AG04449 (cell line): ENCODE measurements at regions not wholly inside any gene's neighbourhood (a gene's known extent, or its start where the extent isn't known, plus 50 kb on each side); places are given as distances from the start of the nearest gene placed in this dataset.

Source experiments
- CTCF ChIA-PET: fragments of 350-600 bp; formaldehyde crosslinking; extraction: SDS; loops from one replicate; lab custom pipeline; 2021; ENCODE audit warnings: antibody characterized with exemption; lab: Yijun Ruan, JAX
- POLR2A ChIA-PET: fragments of 400-600, 350-600 bp; formaldehyde crosslinking; extraction: SDS; loops from one replicate; lab custom pipeline; 2020; ENCODE audit warnings: antibody characterized with exemption, inconsistent platforms; lab: Yijun Ruan, JAX
- DNase-seq: peaks from one replicate; pipeline ENCODE4 v3.0.0-alpha.2; 2010; ENCODE audit warnings: low read depth, low spot score
- H3K4me3 ChIP-seq: 2 replicates; pipeline ENCODE4 v1.5.1; 2011; ENCODE audit warnings: low read depth, mild to moderate bottlenecking, control low read depth, low read length
- TF ChIP-seq, protein P1 (sequence below): IDR thresholded peaks from one replicate; pipeline ENCODE4 v1.5.1; 2011; ENCODE audit warnings: mild to moderate bottlenecking, moderate library complexity, low read length, control low read depth, inconsistent platforms; ENCODE audit not compliant: insufficient read depth; ENCODE audit errors: missing control alignments

DNA sequence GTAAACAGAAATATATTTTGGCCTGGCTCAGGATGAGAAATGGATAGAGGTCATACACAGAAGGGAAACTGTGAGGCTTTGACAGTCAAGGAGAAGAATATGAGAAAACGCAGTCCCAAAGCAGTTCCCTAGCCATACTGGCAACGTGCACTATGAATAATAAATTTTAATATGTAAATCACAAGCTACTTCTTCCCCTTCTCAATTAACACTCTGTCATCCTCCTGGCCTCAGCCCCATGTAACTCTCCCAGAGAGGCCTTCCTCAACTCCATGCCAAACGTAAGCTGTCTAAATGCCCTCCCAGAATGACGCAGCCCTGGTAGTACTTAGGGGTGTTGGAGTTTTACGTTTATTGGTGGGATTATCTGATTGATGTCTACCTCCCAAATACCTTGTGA is 732.6 kb downstream of the LIG4 start:
- ChIA-PET CTCF (no interaction called here), POLR2A (no interaction called here)
- no peak for DNase-seq
- TF ChIP-seq, protein P1, sequence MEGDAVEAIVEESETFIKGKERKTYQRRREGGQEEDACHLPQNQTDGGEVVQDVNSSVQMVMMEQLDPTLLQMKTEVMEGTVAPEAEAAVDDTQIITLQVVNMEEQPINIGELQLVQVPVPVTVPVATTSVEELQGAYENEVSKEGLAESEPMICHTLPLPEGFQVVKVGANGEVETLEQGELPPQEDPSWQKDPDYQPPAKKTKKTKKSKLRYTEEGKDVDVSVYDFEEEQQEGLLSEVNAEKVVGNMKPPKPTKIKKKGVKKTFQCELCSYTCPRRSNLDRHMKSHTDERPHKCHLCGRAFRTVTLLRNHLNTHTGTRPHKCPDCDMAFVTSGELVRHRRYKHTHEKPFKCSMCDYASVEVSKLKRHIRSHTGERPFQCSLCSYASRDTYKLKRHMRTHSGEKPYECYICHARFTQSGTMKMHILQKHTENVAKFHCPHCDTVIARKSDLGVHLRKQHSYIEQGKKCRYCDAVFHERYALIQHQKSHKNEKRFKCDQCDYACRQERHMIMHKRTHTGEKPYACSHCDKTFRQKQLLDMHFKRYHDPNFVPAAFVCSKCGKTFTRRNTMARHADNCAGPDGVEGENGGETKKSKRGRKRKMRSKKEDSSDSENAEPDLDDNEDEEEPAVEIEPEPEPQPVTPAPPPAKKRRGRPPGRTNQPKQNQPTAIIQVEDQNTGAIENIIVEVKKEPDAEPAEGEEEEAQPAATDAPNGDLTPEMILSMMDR = no peak
- H3K4me3 ChIP-seq = no peak overlapping the region

DNA sequence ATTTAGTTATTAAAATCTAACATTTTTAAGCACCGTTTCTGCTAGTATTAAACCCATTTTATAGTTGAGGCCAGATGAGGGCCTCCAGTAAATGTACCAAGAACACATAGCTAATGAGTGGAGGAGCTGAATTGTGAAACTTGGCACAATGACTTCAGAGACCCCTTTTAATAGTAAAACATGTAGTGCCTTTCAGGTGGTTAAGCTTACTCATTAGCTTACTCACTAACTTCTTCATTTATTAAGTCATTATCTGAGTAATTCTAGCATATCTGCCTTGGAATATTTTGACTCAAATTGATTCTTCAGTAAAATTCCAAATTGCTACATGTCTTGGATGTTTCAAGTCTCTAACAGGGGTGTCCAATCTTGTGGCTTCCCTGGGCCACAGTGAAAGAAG is 735.2 kb downstream of the LIG4 start:
- ChIA-PET POLR2A (no interaction called here), CTCF (no interaction called here)
- H3K4me3 ChIP-seq = no peak overlapping the region
- DNase-seq = no peak
- TF ChIP-seq, protein P1 = no peak

DNA sequence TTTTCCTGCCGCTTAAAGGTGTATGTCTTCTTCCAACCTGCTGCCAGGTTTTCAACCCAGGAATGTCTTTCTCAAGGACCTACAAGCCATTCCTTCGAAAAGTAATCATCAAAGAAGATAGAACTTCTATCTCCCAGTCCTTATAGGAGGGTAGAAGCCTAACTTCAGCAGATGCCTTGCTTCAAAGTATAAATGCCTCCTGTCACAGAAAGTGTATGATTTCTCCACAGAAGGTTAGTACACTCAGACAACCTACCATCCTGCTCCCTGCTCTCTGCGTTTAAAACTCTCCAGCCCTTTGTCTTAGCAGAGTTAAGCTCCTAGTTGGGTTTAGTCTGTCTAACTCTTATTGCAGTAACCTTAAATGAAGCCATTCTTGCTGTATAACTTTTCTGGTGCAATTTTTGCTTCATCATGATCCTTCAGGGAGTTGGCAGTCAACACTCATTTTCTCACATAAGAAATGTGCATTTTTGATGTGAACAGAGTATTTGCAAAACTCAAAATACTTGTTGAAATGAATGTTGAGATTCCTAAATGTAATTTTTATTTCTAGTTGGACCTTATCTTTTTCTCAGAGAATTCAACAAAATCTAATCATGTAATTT is 737.5 kb downstream of the LIG4 start:
- DNase-seq = no peak
- TF ChIP-seq, protein P1 = no peak
- ChIA-PET CTCF (no interaction called here), POLR2A (no interaction called here)
- H3K4me3 ChIP-seq = no peak overlapping the region

DNA sequence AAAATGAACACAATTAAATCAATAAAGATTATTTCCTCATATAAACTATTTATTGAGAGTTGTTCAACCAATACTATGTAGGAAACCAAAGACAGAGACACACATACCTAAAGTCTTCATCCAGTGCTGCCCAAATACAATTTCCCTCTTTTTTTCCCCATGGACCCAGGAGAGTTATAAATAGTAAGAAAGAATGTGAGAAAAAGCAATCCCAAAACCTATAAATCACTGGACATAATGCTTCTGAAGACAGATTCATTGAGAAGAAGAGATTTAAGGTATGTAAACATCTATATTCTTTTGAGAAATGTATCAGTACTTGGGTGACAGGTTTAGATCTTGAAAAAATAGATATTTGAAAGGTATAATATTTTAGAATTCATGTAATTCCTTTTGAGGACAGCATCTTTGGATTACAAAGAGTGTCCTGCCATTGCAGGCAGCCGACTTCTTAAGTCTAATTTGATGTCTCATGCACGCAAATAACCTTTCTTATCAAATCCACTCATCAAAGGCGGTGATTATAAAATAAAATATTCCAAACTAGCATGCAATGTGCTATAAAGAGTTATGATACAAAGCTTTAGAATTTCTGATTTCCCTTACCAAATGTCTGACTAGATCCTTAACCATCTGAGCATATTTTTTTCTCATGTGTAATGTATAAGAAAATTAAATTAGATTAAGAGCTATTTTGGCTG is 739.4 kb downstream of the LIG4 start:
- CTCF ChIA-PET = no interaction called here
- no peak overlapping the region for H3K4me3 ChIP-seq
- no peak for DNase-seq
- POLR2A ChIA-PET = no interaction called here
- TF ChIP-seq, protein P1 = no peak

DNA sequence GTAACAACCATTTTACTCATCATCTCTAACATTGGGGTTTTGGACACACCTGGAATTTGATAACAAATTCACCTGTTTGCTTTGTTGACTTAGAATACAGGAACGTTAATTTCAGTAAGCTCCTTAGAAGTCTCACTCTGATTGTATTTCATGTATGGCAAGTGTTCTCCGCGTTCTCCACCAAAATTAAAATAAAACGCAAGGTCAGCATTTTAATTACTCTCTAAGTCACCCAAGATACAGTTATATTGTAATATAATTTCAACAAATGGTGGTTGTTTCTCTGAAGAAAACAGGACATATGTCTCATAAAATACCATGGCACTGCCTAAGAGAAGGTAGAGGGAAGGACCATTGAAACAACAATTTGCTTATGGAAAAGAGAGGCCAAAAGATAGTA is 742.1 kb downstream of the LIG4 start:
- ChIA-PET CTCF (no interaction called here), POLR2A (no interaction called here)
- H3K4me3 ChIP-seq = no peak overlapping the region
- DNase-seq = no peak
- TF ChIP-seq, protein P1 = no peak

DNA sequence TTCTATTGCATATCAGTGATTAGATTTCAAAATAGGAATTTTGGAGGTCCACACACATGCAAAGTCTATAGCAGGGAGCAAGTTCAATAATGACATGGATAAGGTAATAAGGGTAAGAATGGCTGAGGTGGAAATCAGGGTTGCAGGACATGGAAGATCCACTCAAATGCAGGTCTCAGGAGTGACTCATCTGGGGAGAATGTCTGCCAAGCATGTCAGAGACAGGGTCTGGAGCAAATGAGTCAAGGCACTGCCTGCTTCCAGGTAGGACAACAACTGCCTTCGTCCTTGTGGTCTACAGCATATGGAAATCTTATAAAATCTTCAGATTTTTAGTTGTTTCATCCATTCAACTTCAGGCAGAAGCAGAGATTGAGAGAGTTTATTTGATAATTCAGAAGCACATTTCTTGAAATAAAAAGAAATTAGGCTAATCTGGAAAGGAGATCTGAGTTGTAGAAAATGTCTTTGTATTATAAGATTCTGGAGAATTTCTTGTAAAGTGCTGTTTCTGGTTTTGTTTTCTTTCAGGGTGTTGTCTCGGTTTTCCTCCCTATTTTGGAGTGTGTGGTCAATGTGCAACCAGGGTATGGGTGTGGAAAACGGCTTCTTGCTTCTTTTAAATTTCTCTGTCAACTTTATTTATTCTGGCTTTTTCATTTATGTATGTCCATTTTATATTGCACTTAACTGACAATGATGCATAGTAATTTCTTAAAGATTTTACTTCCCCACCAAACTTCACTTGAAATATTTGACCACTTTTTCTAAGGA is 748.8 kb downstream of the LIG4 start:
- CTCF ChIA-PET = no interaction called here
- POLR2A ChIA-PET = no interaction called here

More for the DNA sequence above, 748.8 kb downstream of the LIG4 start:
- TF ChIP-seq, protein P1 = no peak
- no peak overlapping the region for H3K4me3 ChIP-seq
- no peak for DNase-seq
